IPS-18a (cell line): ENCODE measurements at regions not wholly inside any gene's neighbourhood (a gene's known extent, or its start where the extent isn't known, plus 50 kb on each side); places are given as distances from the start of the nearest gene placed in this dataset.

Experiments used
- H3K27ac ChIP-seq: one replicate; pipeline ENCODE4 v1.5.1; 2013; ENCODE audit warnings: low read length
- H3K27me3 ChIP-seq: one replicate; pipeline ENCODE4 v1.6.1; 2013; ENCODE audit warnings: mild to moderate bottlenecking, low read length; ENCODE audit not compliant: control insufficient read depth, insufficient read depth
- H3K36me3 ChIP-seq: one replicate; pipeline ENCODE4 v1.6.1; 2013; ENCODE audit warnings: low read depth, low read length; ENCODE audit not compliant: control insufficient read depth
- H3K4me1 ChIP-seq: one replicate; pipeline ENCODE4 v1.6.1; 2013; ENCODE audit warnings: low read depth, low read length; ENCODE audit not compliant: control insufficient read depth
- H3K4me3 ChIP-seq: one replicate; pipeline ENCODE4 v1.5.1; 2013; ENCODE audit warnings: low read length
- H3K9ac ChIP-seq: one replicate; pipeline ENCODE4 v1.6.1; 2013; ENCODE audit warnings: mild to moderate bottlenecking, low read length, moderate library complexity
- H3K9me3 ChIP-seq: one replicate; pipeline ENCODE4 v1.6.1; 2013; ENCODE audit warnings: low read depth, low read length; ENCODE audit not compliant: control insufficient read depth

GRCh38 chr2:9100080-9100876, 96.8 kb upstream of the MBOAT2 start:
- H3K9ac ChIP-seq: no peak overlapping the region
- peaks cover 21% of the 10 kb centered on the region for H3K4me1 ChIP-seq
- H3K9me3 ChIP-seq: no peaks in the 10 kb centered on the region
- no peak overlapping the region for H3K27ac ChIP-seq
- no peaks in the 10 kb centered on the region for H3K36me3 ChIP-seq
- H3K4me3 ChIP-seq: no peak overlapping the region
- peaks cover 34% of the 10 kb centered on the region for H3K27me3 ChIP-seq

GRCh38 chr2:9099341-9099751, 95.9 kb upstream of the MBOAT2 start:
- no peak overlapping the region for H3K4me3 ChIP-seq
- peaks cover 21% of the 10 kb centered on the region for H3K4me1 ChIP-seq
- no peak overlapping the region for H3K9ac ChIP-seq

GRCh38 chr2:9097892-9098291, 94.4 kb upstream of the MBOAT2 start:
- Histone ChIP-seq H3K9ac (no peak overlapping the region), H3K27me3 (peaks cover 17% of the 10 kb centered on the region), H3K4me3 (no peak overlapping the region), H3K36me3 (no peaks in the 10 kb centered on the region), H3K9me3 (no peaks in the 10 kb centered on the region), H3K4me1 (peaks cover 7% of the 10 kb centered on the region), H3K27ac (no peak overlapping the region)

More at GRCh38 chr2:9099341-9099751, 95.9 kb upstream of the MBOAT2 start:
- Histone ChIP-seq H3K27me3 (peaks cover 30% of the 10 kb centered on the region), H3K36me3 (no peaks in the 10 kb centered on the region), H3K9me3 (no peaks in the 10 kb centered on the region), H3K27ac (no peak overlapping the region)

- Histone ChIP-seq H3K27ac (no peak overlapping the region), H3K4me1 (peaks cover under 1% of the 10 kb centered on the region), H3K36me3 (no peaks in the 10 kb centered on the region), H3K9me3 (no peaks in the 10 kb centered on the region), H3K27me3 (peaks cover 10% of the 10 kb centered on the region), H3K9ac (no peak overlapping the region), H3K4me3 (no peak overlapping the region)
These were observed 93.8 kb upstream of the MBOAT2 start for GRCh38 chr2:9097239-9097638.

- Histone ChIP-seq H3K9ac (no peak overlapping the region), H3K9me3 (no peaks in the 10 kb centered on the region), H3K27me3 (peaks cover 5% of the 10 kb centered on the region), H3K4me3 (no peak overlapping the region), H3K4me1 (no peaks in the 10 kb centered on the region), H3K36me3 (no peaks in the 10 kb centered on the region), H3K27ac (no peak overlapping the region)
These were observed 93.3 kb upstream of the MBOAT2 start for GRCh38 chr2:9096761-9097160.

GRCh38 chr2:9095690-9096089, 92.2 kb upstream of the MBOAT2 start:
- peaks cover 5% of the 10 kb centered on the region for H3K27me3 ChIP-seq
- H3K4me3 ChIP-seq: no peak overlapping the region
- H3K9me3 ChIP-seq: no peaks in the 10 kb centered on the region
- H3K9ac ChIP-seq: no peak overlapping the region
- no peaks in the 10 kb centered on the region for H3K36me3 ChIP-seq
- no peaks in the 10 kb centered on the region for H3K4me1 ChIP-seq
- no peak overlapping the region for H3K27ac ChIP-seq

- Histone ChIP-seq H3K4me3 (no peak overlapping the region), H3K27ac (no peak overlapping the region), H3K9ac (no peak overlapping the region)
These were observed 91.7 kb upstream of the MBOAT2 start for GRCh38 chr2:9095226-9095625.

GRCh38 chr2:9094117-9094516, 90.6 kb upstream of the MBOAT2 start:
- H3K9ac ChIP-seq: no peak overlapping the region
- no peaks in the 10 kb centered on the region for H3K9me3 ChIP-seq
- H3K4me1 ChIP-seq: no peaks in the 10 kb centered on the region
- H3K27me3 ChIP-seq: peaks cover 5% of the 10 kb centered on the region
- no peak overlapping the region for H3K27ac ChIP-seq
- H3K4me3 ChIP-seq: no peak overlapping the region
- no peaks in the 10 kb centered on the region for H3K36me3 ChIP-seq

More at GRCh38 chr2:9095226-9095625, 91.7 kb upstream of the MBOAT2 start:
- Histone ChIP-seq H3K36me3 (no peaks in the 10 kb centered on the region), H3K4me1 (no peaks in the 10 kb centered on the region), H3K27me3 (peaks cover 5% of the 10 kb centered on the region), H3K9me3 (no peaks in the 10 kb centered on the region)

GRCh38 chr2:9093324-9093723, 89.8 kb upstream of the MBOAT2 start:
- no peaks in the 10 kb centered on the region for H3K36me3 ChIP-seq
- H3K27ac ChIP-seq: no peak overlapping the region
- H3K4me1 ChIP-seq: no peaks in the 10 kb centered on the region
- no peaks in the 10 kb centered on the region for H3K9me3 ChIP-seq
- H3K9ac ChIP-seq: no peak overlapping the region
- H3K4me3 ChIP-seq: no peak overlapping the region
- peaks cover 5% of the 10 kb centered on the region for H3K27me3 ChIP-seq

- Histone ChIP-seq H3K36me3 (no peaks in the 10 kb centered on the region), H3K27ac (no peak overlapping the region), H3K27me3 (peaks cover 5% of the 10 kb centered on the region), H3K9me3 (no peaks in the 10 kb centered on the region), H3K9ac (no peak overlapping the region), H3K4me1 (no peaks in the 10 kb centered on the region), H3K4me3 (no peak overlapping the region)
These were observed 89.1 kb upstream of the MBOAT2 start for GRCh38 chr2:9092383-9093282.

- H3K27me3 ChIP-seq: peaks cover 5% of the 10 kb centered on the region
- no peak overlapping the region for H3K27ac ChIP-seq
These were observed 88.3 kb upstream of the MBOAT2 start for GRCh38 chr2:9091811-9092210.

More at GRCh38 chr2:9091811-9092210, 88.3 kb upstream of the MBOAT2 start:
- no peaks in the 10 kb centered on the region for H3K36me3 ChIP-seq
- H3K9me3 ChIP-seq: no peaks in the 10 kb centered on the region
- H3K4me3 ChIP-seq: no peak overlapping the region
- H3K9ac ChIP-seq: no peak overlapping the region
- H3K4me1 ChIP-seq: no peaks in the 10 kb centered on the region
